ENCODE measurements at regions not wholly inside any gene's neighbourhood (a gene's known extent, or its start where the extent isn't known, plus 50 kb on each side); places are given as distances from the start of the nearest gene placed in this dataset.

GRCh38 chr1:101332633-101333032 lies 95.8 kb downstream of the S1PR1 start:
- TF ChIP-seq POLR2AphosphoS5 (IDR thresholded peaks at IDR 0.05) (no peak), CTCF (IDR thresholded peaks at IDR 0.05) (no peak), POLR2A (IDR thresholded peaks at IDR 0.05) (no peak)

Data from suprapubic skin (tissue), 4 donors.